PC-9 (cell line): ENCODE measurements at regions not wholly inside any gene's neighbourhood (a gene's known extent, or its start where the extent isn't known, plus 50 kb on each side); places are given as distances from the start of the nearest gene placed in this dataset.

Experiments
- CTCF ChIP-seq: fragments of 200-600 bp; sonication (generic); conservative IDR thresholded peaks from 2 replicates; pipeline ENCODE4 v1.6.1; 2017; ENCODE audit warnings: mixed run types, antibody characterized with exemption, mild to moderate bottlenecking, moderate library complexity
- EZH2 ChIP-seq: fragments of 200-600 bp; sonication (generic); IDR thresholded peaks from 2 replicates; pipeline ENCODE4 v1.8.0; 2017; ENCODE audit warnings: antibody characterized with exemption, low read depth

- TF ChIP-seq CTCF: no peak
- no peak for TF ChIP-seq EZH2
These were observed 815.7 kb downstream of the BRD1 start for GRCh38 chr22:49011769-49012648.
